ENCODE measurements at regions not wholly inside any gene's neighbourhood (a gene's known extent, or its start where the extent isn't known, plus 50 kb on each side); places are given as distances from the start of the nearest gene placed in this dataset.

- no peak for TF ChIP-seq CTCF (IDR thresholded peaks at IDR 0.05; ENCODE audit: low read depth, low read length)
- no peak overlapping the region for H3K4me3 ChIP-seq (ENCODE audit: low read depth, low read length)
Measured at GRCh38 chr1:229760478-229760996, 134.5 kb downstream of the URB2 start.

GRCh38 chr1:229762891-229763290 lies 136.8 kb downstream of the URB2 start:
- no peak for TF ChIP-seq CTCF (IDR thresholded peaks at IDR 0.05; ENCODE audit: low read depth, low read length)
- no peak overlapping the region for H3K4me3 ChIP-seq (ENCODE audit: low read depth, low read length)

GRCh38 chr1:229768232-229768631 lies 142.2 kb downstream of the URB2 start:
- H3K4me3 ChIP-seq (ENCODE audit: low read depth, low read length) = no peak overlapping the region

GRCh38 chr1:229769006-229769405 lies 143.0 kb downstream of the URB2 start:
- H3K4me3 ChIP-seq (ENCODE audit: low read depth, low read length) = no peak overlapping the region
- TF ChIP-seq CTCF (IDR thresholded peaks at IDR 0.05; ENCODE audit: low read depth, low read length) = no peak

More at GRCh38 chr1:229768232-229768631, 142.2 kb downstream of the URB2 start:
- TF ChIP-seq CTCF (IDR thresholded peaks at IDR 0.05; ENCODE audit: low read depth, low read length) = no peak

- H3K4me3 ChIP-seq (ENCODE audit: low read depth, low read length) = no peak overlapping the region
- no peak for TF ChIP-seq CTCF (IDR thresholded peaks at IDR 0.05; ENCODE audit: low read depth, low read length)
Measured at GRCh38 chr1:229769809-229770208, 143.8 kb downstream of the URB2 start.

- no peak for TF ChIP-seq CTCF (IDR thresholded peaks at IDR 0.05; ENCODE audit: low read depth, low read length)
- no peak overlapping the region for H3K4me3 ChIP-seq (ENCODE audit: low read depth, low read length)
Measured at GRCh38 chr1:229778794-229779193, 152.7 kb downstream of the URB2 start.

GRCh38 chr1:229781453-229781852 lies 155.4 kb downstream of the URB2 start:
- no peak overlapping the region for H3K4me3 ChIP-seq (ENCODE audit: low read depth, low read length)
- TF ChIP-seq CTCF (IDR thresholded peaks at IDR 0.05; ENCODE audit: low read depth, low read length) = no peak

All from WI38 (cell line).